GM21381 (cell line): ENCODE measurements at regions not wholly inside any gene's neighbourhood (a gene's known extent, or its start where the extent isn't known, plus 50 kb on each side); places are given as distances from the start of the nearest gene placed in this dataset.
A peak's percentile ranks its signal among the peaks of the same experiment; 100 is the strongest.
"Not testable (repeated sequence)": the region's sequence is repeated elsewhere in the genome, so short reads cannot be mapped to it uniquely, and the experiment has no call there.

Source experiments
- ATAC-seq: cut with Tn5 transposase; IDR thresholded peaks from one replicate; pipeline ENCODE4 v1.9.1; 2021; ENCODE audit warnings: mild to moderate bottlenecking, moderate library complexity; ENCODE audit not compliant: unreplicated experiment

DNA sequence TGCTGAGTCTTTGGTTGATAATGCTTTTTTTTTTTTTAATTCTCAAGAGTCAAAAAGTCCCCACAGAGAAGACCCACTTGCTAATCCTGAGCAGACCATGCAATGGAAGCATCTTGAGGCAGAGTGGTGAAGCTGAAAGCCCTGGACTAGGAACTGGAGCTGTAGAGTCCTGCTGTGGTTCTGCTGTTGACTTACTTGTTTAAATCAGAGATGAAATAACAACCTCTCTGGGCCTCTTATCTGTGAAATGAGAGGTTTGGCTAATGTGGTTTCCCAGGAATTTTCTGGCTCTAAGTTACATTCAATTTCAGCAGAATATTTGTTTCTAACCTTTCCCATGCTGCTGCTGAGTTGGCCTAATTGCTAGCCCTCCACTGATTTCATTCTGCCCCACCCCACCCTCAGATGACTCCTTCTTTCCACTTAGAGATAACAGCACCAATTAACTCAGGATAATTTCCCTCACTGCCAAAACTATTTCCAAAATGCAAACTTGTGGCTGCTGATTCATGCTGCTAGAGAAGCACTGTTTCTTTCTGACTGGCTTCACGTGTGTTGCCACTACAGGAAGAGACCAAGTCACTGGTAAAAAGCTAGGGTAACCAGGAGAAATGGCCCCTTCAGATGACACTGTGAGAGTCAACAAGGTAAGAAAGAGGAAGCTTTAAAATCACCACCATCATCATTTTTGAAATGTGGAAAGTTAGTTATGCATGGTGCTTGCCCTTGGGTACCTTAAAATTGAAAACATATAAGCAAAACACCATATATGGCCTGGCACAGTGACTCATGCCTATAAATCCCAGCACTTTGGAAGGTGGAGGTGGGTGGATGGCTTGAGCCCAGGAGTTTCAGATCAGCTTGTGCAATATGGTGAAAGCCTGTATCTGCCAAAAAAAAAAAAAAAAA lies 326.4 kb downstream of the DCHS2 start:
- ATAC-seq, result peak; percentile 82

DNA sequence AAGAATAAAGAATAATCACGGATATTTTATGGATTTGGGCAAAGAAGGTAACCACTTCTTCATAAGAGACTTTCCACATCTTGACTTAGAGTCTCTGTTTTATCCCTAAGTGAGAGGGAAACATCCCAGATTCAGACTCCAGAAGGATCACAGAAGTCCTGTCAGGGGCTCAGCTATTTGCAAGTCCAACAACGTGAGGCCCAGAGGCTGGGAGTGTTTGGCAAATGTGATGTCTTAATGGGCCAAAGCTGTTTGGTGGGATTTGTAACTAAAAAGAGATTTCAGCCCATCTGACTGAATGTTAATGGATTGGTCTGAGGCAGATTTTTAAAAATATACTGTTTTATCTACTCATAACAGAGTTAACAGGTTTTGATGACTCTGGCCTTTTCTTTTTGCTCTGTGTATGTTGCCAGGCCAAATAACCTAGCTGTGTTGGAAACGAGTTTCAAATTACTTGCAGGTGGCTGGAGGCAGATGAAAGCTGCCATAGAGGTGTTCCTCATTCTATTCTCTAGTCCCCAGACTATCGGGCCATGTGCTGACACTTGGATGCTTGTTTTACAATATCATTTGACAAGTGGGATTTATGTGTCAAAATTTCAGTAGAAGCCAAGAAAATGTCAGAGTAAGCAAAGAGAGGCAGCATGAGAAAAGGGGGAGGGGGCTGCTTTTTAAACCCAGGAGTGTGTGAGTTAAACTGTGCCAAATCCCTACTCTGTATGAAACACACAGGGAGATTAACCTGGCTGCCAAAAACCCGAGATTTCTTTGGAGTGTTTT lies 330.9 kb downstream of the DCHS2 start:
- no peak for ATAC-seq

DNA sequence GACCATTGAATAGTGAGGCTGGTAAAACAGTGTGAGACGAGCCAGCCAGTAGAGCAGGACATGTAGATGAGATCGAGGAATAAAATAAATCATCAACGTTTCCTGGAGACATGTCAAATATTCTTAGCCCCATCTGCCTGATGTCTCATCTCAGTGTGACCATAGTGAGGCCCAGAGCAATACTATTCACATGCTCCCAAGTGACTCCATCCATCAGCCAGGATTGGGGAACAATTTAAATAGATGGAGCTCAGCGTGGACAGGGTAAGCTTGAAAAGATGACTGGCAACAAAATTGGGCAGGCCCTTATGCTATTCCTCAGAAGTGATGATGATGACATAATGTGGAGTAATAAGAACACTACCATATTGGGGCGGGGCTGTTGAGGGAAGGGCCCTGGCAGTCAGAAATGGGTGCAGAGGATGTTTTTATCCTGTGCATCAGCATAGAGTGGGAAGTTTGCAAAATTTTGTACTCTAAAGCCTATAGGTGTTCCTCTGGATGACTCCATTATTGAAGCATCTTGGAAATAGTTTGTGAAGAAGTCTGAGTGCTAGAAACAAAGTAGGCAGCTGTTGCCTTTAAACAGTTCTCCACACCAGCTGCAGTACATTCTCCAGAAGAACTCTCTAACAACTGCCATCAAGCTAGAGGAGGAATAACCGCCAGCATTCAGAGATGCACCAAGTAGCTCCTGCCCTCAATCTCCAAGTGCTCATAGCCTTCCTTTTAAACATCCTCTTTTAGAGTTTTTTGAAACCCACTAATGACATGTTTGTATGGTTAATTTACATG lies 333.0 kb downstream of the DCHS2 start:
- ATAC-seq, result no peak

DNA sequence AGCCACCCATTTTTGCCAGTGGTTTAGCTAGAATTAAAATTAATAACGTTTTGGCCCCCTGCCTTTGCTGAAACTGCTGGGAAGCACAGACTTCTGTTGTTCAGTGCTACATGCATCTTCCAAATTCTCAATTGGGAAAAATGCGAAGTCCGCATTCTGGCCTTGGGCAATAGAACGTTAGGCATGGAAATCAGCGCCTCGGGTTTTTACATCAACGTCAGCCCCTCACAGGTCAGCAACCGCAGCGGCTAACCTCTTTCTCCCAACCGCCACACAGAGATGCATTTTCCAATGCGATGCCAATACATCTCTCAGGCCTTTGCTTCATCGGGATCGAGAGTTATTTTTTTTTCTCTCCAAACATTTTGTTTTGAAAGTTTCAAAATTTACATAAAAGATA lies 339.1 kb downstream of the DCHS2 start:
- ATAC-seq, result no peak

DNA sequence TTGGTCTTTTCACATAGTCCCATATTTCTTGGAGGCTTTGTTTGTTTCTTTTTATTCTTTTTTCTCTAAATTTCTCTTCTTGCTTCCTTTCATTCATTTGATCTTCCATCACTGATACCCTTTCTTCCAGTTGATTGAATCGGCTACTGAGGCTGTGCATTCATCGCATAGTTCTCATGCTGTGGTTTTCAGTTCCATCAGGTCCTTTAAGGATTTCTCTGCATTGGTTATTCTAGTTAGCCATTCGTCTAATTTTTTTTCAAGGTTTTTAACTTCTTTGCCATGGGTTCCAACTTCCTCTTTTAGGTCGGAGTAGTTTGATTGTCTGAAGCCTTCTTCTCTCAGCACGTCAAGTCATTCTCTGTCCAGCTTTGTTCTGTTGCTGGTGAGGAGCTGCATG lies 342.4 kb downstream of the DCHS2 start:
- not testable (repeated sequence) for ATAC-seq

- no peak for ATAC-seq
Measured at GRCh38 chr4:154143720-154144119, 347.9 kb downstream of the DCHS2 start.

DNA sequence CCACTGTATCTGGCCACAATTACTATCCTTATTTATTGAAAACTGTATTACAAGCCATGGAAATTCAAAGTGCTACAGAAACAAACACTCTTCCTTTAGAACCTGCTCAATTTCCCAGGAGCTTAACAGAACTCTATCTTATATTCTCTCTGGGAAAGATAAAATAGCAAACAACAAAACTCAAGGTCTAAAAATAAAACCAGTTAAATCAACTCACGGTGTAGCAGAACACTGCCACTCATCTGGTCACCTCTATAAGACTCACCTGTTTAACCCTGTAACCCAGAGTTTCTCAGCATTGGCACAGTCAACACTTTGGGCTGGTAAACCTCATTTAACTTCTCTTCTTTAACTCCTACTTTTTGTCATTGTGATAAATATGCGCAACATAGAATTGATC lies 348.9 kb downstream of the DCHS2 start:
- ATAC-seq, result no peak

DNA sequence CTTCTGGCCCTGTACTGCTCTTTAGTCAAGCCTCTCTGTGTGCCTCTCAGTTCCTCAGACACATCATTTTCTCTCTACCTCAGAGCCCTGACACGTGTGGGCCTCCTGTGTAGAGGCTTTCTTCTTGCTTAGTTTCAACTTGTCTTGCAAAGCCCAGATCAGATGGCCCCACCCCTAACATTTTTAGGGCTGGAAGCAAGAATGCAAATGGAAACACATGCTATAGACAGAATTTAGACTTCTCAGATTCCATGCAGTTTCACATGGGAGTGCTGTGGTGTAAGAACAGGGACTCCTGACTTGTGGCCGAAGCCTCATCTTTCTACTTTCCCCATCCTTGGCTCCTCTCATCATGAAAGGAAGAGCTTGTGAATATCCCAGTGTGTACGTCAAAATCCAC lies 350.7 kb downstream of the DCHS2 start:
- no peak for ATAC-seq

GRCh38 chr4:154137320-154137905 lies 348.5 kb upstream of the SFRP2 start:
- no peak for ATAC-seq

- no peak for ATAC-seq
Measured at GRCh38 chr4:154135576-154135975, 346.7 kb upstream of the SFRP2 start.

GRCh38 chr4:154132406-154132805 lies 343.5 kb upstream of the SFRP2 start:
- no peak for ATAC-seq

DNA sequence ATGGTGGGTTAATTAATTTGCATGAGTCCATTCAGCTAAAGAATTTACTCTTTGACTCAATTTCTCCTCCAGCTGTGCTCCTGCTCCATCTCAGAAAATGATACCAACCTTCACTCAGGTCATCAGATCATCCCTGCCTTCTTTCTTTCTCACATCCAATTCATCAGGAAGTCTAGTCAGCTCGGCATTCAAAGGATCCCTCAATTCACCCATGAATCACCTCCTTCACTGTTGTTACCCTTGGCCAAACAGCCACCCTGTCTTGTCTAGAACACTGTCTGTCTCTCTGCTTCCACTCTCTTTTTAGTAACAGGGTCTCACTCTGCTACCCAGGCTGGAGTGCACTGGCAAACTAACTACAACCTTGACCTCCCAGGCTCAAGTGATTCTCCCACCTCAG lies 337.4 kb upstream of the SFRP2 start:
- ATAC-seq, result no peak

DNA sequence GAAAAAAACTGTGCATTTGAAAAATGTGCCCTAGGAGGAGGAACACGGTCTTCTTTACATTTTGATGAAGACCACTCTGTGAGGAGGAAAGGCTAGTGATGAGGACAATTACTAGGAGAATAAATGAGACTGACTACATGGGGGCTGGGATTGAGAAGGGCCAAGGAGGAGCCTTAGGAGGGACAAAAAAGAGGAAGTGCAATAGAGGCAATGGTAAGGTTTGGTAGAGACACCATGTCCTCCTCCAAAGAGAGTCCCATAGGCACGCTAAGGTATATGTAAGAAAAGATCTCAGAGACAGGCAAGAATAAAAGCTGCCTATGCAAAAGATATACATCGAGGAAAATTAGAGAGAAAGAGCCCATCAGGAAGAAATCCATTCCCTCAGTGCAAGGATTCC lies 336.5 kb upstream of the SFRP2 start:
- ATAC-seq, result no peak

DNA sequence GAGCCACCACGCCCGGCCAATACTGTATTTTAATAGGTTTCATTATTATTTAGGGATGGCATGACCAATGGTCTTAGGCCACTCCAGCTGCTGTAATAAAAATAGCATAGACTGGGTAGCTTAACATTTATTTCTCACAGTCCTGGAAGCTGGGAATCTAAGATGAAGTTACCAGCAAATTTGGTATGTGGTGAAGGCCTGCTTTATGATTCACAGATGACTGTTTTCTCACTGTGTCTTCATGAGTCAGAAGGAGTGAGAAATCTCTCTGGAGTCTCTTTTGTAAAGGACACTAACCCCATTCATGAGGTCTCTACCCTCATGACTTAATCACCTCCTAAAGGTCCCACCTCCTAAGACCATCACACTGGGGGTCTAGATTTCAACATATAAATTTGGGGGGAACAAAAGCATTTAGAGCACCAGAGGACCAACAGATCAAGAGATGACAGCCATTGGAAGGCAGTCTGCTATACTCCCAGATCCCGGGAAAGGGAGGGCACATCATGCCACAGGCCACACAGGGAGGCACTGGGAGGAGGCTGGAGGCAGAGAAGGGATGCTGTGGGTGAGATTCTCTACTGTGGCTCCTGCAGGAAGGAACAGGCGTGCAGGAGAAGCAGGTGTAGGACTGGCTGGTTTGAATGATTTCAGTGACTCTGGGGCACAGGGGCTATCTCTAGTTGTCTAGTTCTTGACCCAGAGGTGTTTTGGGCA lies 335.8 kb upstream of the SFRP2 start:
- no peak for ATAC-seq

GRCh38 chr4:154123897-154124296 lies 335.0 kb upstream of the SFRP2 start:
- no peak for ATAC-seq

- no peak for ATAC-seq
Measured at GRCh38 chr4:154120690-154121345, 331.9 kb upstream of the SFRP2 start.

- ATAC-seq, result no peak
Measured at GRCh38 chr4:154120006-154120676, 331.3 kb upstream of the SFRP2 start.

GRCh38 chr4:154119317-154119716 lies 330.4 kb upstream of the SFRP2 start:
- no peak for ATAC-seq

- not testable (repeated sequence) for ATAC-seq
Measured at GRCh38 chr4:154117726-154118125, 328.8 kb upstream of the SFRP2 start.
